ENCODE measurements at regions not wholly inside any gene's neighbourhood (a gene's known extent, or its start where the extent isn't known, plus 50 kb on each side); places are given as distances from the start of the nearest gene placed in this dataset.

GRCh38 chr12:77406219-77406905, 341.0 kb upstream of the E2F7 start:
- no peaks in the 10 kb centered on the region for H3K27me3 Mint-ChIP-seq
- H3K9me3 Mint-ChIP-seq = no peaks in the 10 kb centered on the region
- TF ChIP-seq CTCF (conservative IDR thresholded peaks at IDR 0.05) = no peak
- no peak for DNase-seq (ENCODE audit: extremely low spot score, unreplicated experiment)
- no peaks in the 10 kb centered on the region for H3K36me3 Mint-ChIP-seq
- H3K4me1 Mint-ChIP-seq (ENCODE audit: unreplicated experiment) = peaks cover 10% of the 10 kb centered on the region
- H3K27ac Mint-ChIP-seq = no peak overlapping the region
- no peak overlapping the region for H3K4me3 Mint-ChIP-seq

DNA sequence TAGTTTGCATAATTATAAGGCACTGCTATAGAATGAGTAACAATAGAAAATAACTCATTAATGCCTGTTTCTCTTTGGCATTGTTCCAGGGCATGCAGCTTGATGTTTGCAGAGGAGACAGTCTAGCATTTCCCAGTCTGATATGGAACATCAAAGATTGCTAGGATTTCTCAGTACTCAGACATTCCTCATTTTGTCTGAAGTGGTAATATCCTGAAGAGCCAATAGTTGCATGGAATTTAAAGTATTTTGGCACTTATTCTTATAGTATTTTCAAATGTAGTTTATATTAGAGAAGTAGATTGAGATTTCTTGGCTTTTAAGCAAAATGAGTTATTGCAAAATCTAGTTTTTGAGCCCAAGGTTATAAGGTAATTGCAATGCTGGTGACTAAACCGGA, 337.3 kb upstream of the E2F7 start:
- Mint-ChIP-seq H3K36me3 (no peaks in the 10 kb centered on the region), H3K9me3 (no peaks in the 10 kb centered on the region), H3K4me1 (ENCODE audit: unreplicated experiment) (peaks cover 4% of the 10 kb centered on the region), H3K4me3 (no peak overlapping the region), H3K27me3 (no peaks in the 10 kb centered on the region), H3K27ac (no peak overlapping the region)
- no peak for DNase-seq (ENCODE audit: extremely low spot score, unreplicated experiment)
- no peak for TF ChIP-seq CTCF (conservative IDR thresholded peaks at IDR 0.05)

- Mint-ChIP-seq H3K27me3 (no peaks in the 10 kb centered on the region), H3K36me3 (no peaks in the 10 kb centered on the region), H3K9me3 (no peaks in the 10 kb centered on the region), H3K4me1 (ENCODE audit: unreplicated experiment) (peaks cover 4% of the 10 kb centered on the region), H3K27ac (no peak overlapping the region), H3K4me3 (no peak overlapping the region)
- DNase-seq (ENCODE audit: extremely low spot score, unreplicated experiment) = no peak
- no peak for TF ChIP-seq CTCF (conservative IDR thresholded peaks at IDR 0.05)
These were observed 336.4 kb upstream of the E2F7 start for GRCh38 chr12:77401770-77402081.

- Mint-ChIP-seq H3K4me1 (ENCODE audit: unreplicated experiment) (peaks cover 2% of the 10 kb centered on the region), H3K27me3 (no peaks in the 10 kb centered on the region), H3K27ac (no peak overlapping the region), H3K9me3 (no peaks in the 10 kb centered on the region), H3K36me3 (no peaks in the 10 kb centered on the region), H3K4me3 (no peak overlapping the region)
- no peak for DNase-seq (ENCODE audit: extremely low spot score, unreplicated experiment)
- TF ChIP-seq CTCF (conservative IDR thresholded peaks at IDR 0.05) = no peak
These were observed 335.8 kb upstream of the E2F7 start for GRCh38 chr12:77401064-77401769.

- no peak for TF ChIP-seq CTCF (conservative IDR thresholded peaks at IDR 0.05)
- Mint-ChIP-seq H3K4me3 (no peak overlapping the region), H3K27ac (no peak overlapping the region), H3K36me3 (no peaks in the 10 kb centered on the region), H3K27me3 (no peaks in the 10 kb centered on the region), H3K9me3 (no peaks in the 10 kb centered on the region), H3K4me1 (ENCODE audit: unreplicated experiment) (peaks cover 13% of the 10 kb centered on the region)
- DNase-seq (ENCODE audit: extremely low spot score, unreplicated experiment) = no peak
These were observed 327.2 kb upstream of the E2F7 start for GRCh38 chr12:77392467-77393088.
